ENCODE measurements at regions not wholly inside any gene's neighbourhood (a gene's known extent, or its start where the extent isn't known, plus 50 kb on each side); places are given as distances from the start of the nearest gene placed in this dataset.

DNA sequence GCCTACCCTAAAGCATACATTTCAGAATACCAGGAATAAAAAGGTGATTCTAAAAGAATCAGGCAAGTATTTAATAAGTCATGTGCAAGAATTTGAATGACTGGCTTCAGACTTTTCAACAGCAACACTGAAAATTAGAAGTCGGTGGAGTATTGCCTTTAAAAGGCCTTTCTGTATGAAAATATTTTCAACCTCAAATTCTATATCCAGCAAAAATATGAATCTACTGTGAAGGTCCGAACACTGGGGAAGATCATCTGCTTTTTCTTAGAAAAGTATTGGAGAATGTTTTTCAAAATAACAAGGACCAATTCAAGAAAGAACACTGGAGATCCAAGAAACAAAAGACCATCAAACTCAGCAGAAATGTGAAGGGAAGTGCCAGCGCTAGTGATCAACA is 459.5 kb upstream of the KLF12 start:
- TF ChIP-seq, protein P1, sequence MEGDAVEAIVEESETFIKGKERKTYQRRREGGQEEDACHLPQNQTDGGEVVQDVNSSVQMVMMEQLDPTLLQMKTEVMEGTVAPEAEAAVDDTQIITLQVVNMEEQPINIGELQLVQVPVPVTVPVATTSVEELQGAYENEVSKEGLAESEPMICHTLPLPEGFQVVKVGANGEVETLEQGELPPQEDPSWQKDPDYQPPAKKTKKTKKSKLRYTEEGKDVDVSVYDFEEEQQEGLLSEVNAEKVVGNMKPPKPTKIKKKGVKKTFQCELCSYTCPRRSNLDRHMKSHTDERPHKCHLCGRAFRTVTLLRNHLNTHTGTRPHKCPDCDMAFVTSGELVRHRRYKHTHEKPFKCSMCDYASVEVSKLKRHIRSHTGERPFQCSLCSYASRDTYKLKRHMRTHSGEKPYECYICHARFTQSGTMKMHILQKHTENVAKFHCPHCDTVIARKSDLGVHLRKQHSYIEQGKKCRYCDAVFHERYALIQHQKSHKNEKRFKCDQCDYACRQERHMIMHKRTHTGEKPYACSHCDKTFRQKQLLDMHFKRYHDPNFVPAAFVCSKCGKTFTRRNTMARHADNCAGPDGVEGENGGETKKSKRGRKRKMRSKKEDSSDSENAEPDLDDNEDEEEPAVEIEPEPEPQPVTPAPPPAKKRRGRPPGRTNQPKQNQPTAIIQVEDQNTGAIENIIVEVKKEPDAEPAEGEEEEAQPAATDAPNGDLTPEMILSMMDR (IDR thresholded peaks at IDR 0.05 in 8 of 11, conservative IDR thresholded peaks at IDR 0.05 in 3 of 11), result no peak
- TF ChIP-seq POLR2AphosphoS5 (IDR thresholded peaks at IDR 0.05) (no peak), POLR2A (IDR thresholded peaks at IDR 0.05) (no peak)

Measured in spleen (tissue), 7 donors.